HT-29 (cell line): ENCODE measurements at regions not wholly inside any gene's neighbourhood (a gene's known extent, or its start where the extent isn't known, plus 50 kb on each side); places are given as distances from the start of the nearest gene placed in this dataset.
A peak's percentile ranks its signal among the peaks of the same experiment; 100 is the strongest.

ENCODE experiments used
- DNase-seq: peaks from one replicate; pipeline ENCODE4 v3.0.0-alpha.2; 2015; ENCODE audit warnings: low spot score

DNA sequence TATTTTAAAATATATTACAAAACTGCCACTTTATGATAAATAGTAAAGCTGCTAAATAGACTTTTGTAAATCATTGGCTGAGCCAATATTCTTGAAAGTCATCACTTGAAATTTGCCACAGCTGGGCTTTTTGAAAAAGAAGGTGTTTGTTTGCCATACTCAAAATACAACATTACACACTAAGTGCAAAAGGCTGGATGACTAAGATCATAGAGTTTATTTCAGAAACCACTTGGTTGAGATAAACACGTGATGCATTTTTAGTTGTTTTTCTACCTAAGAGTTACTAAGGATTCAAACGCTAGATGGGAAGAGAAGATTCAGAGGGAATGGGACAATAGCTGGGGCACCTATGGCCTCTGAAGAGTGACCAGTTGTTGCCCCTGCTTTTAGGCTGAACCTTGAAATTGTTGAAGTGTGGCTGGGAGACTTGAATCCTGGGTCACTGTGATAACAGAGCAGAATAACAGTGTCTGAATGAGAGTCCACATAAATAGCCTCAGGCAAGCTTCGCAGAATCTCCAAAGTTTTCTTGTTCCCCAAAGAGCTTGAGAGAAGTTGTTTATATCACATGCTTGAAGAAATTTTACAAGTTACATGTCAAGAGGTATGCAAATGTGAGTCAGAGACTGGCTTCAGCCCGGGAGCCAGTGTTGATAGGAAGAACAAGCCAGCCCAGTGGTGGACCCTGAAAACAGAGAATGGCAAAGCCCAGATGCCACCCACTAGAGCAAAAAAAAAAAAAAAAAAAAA lies 409.8 kb downstream of the GPD2 start:
- DNase-seq, result no peak

DNA sequence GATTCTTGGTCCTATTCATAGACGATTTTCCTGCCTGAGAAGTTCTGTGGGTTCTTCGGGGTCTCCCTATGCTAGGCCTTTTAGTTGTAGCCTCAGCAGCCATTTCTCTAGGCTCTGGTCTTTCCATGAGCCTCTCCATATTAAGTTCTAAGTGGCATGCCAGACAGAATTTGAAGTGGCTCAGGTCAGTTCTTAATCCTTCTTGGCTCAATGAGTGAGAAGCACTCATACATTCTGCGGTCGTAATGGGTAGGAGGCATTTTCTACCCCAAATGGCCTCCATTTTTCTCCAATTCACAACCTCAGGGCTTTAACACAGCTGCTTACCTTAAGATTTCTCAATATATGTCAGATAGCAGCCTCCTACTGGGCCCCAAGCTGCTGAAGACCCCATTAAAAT lies 405.3 kb upstream of the GALNT5 start:
- no peak for DNase-seq

DNA sequence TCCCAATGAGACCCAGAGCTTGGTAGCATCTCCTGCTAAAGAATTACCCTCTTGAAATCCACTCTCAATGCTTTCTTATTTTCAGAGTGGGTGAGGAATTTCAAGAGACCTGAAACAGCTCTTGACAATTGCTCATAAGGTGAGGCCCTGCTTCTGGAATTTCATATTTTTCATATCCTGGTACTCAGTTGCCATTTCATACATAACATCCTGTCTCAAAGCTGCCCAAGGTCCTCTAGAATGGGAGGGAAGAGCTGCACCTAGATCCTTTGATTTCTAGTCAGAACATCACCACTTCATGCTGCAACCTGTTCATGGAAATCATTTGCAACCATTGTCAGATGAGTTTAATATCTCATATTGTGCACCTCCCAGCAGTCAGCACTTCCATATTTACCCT lies 404.8 kb upstream of the GALNT5 start:
- no peak for DNase-seq

DNA sequence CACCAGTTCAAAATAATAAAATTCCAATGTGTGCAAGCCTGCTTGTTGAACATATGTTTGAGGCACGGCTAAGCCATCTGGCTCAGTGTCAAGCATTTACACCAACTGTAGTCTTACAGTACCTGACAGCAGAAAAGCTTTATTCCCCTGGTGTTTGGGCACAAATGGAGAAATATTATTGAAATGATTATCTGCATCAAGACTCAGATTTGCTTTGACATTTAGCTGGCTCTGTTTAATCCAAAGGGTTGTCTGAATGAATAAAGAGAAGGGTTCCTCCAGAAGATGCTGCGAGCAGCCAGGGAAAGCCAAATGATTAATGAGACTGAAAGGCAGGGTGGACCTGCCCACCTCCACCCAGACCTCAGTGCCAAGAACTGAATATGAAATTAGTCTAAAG lies 393.2 kb upstream of the GALNT5 start:
- DNase-seq, result no peak

DNA sequence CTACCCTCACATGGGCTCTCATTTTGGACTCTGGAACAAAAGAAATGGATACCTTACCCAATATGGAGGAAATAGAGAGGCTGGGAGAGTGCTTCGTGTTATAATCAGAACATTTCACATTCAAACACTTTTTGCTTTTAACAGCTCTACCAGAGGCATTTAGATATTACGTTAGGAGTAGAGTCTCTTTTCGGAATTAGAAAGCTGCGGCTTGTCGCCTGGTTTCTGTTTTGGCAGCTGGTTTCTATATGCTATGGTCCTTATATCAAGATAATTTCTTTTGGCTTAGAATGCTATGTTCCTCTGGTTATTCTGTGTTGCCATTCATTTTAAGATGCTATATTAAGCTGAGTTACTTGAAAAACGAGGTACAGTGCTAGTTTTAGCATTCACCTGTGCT lies 392.8 kb upstream of the GALNT5 start:
- no peak for DNase-seq

DNA sequence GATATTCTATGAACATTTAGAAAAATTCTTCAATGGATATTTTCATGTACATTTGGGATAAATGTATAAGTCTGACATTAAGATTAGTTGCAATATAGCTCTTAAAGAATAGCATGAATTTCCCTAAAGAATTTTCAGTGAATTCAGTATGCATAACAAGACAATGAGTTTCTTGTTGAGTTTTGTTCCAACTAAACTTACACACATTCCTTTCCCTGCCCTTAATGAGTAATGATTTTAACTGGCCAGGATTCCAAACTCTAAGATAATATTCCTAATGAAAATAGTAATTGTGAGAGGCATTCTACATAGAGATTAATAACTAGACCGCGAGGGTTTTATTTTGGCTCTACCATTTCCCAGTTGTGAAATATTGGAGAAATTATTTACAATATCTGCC lies 390.3 kb upstream of the GALNT5 start:
- no peak for DNase-seq

DNA sequence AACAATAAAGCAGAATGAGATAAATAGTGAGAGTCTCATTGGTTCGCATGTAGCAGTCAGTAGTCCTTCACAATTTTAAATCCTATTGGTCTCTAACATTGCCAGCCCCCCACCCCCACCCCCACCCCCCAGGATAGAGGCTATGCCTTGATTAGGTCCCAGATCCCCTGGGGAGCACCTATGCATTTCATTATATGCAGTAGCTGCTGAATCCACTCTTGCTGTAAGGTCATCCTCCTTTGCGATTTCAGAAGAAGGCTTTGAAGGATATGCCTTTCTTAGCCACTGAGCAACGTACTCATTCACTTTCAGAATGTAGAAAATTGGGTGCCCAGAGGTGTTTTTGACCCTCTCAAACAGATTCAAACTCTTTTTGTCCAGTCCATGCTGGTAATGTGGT lies 382.8 kb upstream of the GALNT5 start:
- DNase-seq, result no peak

DNA sequence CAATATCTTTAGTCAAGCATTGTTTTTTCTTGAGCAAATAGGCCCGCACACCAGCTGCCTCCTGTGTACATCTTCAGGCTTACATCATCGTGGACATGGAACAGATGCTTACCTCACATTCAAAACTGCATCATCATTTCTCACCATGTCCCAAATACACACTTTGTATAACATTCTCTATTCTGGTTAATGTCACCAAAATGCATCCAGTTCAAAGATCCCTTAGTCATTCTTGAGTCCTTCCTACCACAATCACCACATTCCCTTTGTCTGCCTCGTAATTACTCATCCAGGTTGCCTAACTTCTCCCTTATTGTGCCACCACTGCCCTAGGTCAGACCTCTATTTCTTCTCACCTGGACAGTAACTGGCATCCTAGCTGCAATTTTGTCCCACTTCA lies 373.7 kb upstream of the GALNT5 start:
- DNase-seq, result peak; percentile 16

DNA sequence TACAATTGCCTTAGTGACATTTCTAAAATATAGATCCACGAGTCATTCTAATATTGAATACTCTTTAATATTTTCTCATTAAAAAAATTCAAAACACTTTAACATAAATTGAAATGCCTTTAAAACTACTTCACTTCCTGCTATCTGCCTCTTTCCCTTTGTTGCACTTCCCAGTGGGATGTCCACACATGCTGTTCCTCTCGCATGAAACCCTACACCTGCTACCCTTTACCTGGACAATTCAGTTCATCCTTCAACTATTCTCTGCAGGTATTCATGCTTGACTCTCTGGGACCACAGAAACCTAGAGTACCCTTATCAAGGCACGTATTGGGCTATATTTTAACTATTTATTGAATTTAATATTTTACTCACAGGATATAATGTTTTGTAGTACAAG lies 373.3 kb upstream of the GALNT5 start:
- no peak for DNase-seq

DNA sequence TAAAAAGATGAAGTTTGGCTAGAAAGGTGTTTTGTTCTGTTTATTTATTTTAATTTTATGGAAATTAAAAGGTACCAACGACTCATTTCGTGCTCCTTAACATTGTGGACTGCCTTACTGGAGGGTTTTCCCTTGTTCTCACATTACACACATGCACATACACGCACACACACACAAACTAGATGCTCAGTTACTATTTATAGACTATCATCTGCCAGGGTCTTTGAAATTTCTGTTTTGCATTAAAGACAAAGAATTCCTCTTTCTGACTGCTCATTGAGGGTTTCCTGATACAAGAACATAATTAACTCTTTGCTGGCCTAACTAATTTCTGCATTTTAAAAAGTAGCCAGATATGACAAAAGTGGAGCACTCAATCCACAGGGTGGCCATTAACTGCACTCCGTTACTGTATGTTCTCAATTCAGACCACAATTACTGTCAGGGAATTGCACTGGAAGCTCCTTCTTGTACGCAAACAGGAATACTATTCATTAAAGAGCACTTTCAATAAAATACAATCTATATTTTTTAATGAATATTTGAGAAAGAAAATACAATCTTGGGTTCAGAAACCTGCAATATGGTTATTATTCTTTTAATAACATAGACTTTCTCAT lies 366.9 kb upstream of the GALNT5 start:
- DNase-seq, result no peak

DNA sequence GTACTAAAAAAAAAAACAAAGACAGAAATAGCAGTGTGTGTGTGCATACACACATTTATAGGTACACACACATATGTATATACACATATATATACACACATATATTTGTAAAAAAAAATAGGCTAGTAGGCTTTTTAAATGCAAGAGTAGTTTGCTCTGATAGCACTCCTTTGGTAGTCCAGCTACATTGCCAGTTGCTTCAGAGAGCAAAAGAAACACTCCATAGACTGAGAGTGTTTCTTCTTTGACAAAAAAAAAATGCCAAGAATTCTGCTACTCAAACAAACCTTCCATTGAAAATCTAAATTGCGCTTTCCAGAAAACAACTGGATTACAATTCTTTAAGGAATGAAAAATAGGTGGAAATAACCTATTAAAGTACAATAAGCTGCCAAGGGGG lies 365.9 kb upstream of the GALNT5 start:
- DNase-seq, result no peak

DNA sequence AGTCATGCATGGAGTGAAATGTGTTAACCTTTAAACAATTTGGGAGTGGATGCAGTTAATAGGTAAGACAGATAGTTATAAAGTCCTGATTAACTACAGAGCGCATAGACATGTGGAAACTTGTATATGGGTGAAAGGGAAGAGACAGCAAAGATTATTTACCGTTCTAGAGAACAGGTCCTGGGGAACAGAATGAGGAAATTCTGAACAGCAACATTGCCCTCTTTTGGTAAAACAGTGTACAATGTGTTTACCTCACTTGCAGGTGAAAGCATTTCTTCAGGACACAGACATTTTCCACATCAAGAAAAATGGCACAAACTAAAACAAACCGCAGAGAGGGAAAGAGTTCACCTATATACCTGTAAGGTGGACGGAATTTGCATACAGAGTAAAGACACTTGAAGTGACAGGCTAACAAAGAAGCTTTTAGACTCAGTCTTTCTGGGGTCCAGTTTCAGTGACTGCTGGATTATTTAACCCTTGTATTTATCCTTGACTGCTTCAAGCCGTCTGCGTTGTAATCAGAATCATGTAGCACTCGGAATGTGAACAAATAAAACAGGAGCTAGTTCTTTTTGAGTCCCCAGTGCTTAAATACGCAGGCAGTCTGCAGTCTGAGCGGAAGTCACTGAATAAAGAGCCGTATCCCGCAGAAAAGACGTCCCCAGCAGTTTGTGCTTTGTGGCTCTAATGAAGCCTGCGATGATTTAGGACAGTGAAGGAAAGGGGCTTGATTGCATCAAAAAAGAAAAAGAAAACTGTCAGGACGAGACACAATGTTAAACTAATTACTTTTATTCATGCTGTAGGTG lies 364.8 kb upstream of the GALNT5 start:
- peak; percentile 91 for DNase-seq

DNA sequence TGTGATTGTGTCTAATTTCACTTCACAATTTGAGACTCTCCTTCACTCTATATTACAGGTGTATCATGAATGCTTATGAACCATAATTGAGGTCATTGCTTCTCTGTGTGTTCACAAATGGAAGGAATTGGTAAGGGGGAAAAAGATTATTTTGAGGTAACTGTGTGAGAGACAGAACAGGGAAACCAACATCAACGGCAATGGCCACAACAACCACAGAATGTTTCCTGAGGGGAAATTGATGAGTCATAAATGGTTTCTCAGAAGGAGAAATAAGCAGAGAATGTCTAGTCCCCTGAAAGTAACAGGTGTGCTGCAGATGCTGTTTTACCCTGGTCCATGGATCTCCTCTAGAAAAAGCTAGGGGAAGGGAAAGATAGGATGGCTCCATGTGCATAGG lies 361.2 kb upstream of the GALNT5 start:
- DNase-seq, result no peak

DNA sequence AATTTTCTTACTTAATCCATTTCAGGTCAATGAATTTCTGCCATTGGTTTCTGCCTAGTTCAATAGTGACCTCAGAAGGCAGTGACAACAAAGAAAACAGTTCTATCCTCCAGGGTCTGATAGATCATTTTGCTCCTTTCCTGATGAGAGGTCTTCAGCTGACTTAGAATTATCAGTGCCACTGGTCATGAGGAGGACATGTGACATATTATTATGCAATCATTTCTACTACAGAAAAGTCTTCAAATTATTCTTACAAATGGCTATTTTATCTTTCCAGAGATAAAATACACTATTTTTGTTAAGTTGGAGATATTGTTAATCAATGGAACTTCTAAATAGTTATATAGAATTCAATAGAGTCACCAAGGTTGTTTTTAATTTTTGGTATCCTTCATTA lies 360.0 kb upstream of the GALNT5 start:
- DNase-seq, result no peak

DNA sequence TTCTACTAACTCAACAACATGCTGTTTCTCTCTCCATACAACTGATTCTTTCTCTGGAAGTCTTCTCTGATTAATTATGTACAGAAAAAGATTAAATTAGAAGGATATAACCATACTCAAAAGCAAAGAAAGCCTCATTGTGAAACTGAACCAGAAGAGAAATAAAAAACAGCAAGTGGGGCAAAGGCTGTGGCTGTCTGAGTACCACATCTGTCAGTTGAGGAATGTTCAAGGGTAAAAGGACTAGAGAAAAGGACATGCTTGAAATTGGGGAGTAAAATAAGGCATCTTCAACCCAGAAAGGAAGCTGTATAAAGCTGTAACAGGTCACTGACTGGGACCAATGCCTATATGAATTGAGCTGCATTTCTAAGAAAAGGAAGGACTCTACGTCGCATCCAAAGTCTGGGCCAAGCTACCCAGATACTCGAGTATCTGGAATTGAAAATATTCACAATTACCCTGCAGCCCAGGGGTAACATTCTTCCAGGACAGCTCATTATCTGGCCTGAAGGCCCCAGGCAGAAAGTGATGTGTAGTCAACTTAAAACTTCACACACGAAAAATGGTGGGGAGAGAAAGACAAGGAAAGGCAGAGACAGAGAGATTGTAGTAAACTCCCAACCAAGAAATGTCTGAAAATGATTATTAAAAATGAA lies 356.0 kb upstream of the GALNT5 start:
- DNase-seq, result no peak

DNA sequence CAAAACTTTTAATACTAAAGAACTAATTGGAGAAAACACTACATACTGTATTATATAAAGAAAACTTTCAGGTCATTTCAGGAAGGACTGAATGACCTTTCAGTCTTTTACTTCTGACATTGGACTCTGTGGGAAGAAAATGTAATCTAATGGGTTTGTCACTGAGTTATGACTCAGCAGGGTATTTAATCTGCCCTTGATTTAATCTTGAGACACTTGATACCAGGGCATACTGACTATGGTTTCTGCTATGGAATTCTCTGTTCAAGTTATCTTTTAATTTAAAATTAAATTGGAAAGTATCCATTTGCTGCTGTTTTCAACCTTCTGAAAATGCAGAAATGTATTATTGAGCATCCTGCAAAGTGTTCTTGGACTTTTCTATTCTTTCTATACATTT lies 354.2 kb upstream of the GALNT5 start:
- DNase-seq, result no peak

DNA sequence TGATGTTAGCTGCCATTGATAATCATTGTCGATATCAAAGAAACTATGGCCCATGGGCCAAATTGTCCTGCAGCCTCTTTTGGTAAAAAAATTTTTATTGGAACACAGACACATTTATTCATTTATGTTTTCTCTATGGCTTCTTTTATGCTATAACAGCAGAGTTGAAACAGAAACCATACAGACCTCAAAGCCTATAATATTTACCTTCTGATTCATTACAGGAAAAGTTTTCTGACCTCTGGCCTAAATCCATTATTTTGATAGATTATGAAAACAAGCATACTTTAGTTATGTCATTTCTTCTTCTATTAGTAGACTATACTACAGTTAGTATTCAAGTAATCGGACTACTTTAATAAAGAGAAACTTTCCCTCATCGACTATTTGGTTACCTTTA lies 349.7 kb upstream of the GALNT5 start:
- DNase-seq, result peak; percentile 31

DNA sequence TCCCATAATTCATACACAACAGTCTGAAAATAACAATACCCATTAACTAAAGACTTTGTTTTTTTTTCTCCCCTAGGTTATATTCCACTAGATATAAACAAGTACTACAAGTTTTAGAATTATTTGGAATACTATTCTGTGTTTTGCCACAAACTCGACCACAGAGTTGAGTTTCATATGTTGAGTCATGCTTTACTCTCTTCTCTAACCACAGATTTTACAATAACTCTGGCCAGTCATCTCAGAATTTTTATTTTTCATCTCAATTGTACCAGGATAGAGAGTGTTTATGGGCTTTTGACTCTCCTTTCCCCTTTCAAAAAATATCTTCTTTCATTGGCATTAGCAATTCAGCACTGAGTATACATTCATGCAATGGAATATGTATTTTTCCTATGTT lies 348.7 kb upstream of the GALNT5 start:
- DNase-seq, result no peak

DNA sequence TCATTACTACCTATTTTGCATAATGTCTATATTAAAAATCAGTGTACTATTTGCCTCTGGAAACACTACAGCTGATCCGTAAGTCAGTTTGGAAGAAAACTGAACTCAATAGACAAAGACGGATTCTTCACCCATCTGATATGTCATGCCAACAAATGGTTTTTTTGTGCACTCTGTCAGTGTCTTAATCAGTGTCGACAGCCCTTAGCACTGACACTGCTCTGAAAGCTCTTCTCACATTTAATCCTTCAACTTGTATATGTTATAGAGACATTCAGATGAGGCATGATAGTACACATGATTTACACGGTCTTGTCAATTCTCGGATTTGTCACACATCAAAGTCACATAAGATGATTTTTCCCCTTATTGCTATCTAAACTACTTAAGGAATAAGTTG lies 347.5 kb upstream of the GALNT5 start:
- no peak for DNase-seq

DNA sequence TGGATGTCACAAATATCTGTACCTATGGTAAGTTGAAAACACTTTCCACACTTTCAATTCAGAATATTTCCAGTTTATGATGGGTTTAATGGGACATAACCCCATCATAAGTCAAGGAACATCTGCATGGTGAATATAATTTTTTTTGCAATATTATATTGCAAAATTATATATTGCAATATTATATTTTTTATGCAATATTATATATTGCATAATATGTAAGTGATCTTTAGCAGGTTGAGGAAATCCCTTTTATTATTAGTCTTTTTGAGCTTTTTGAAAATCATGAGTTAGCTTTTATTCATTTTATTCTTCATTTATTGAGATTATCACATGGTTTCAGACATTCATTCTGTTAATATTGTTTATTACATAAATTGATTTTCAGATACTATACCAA lies 342.2 kb upstream of the GALNT5 start:
- no peak for DNase-seq

DNA sequence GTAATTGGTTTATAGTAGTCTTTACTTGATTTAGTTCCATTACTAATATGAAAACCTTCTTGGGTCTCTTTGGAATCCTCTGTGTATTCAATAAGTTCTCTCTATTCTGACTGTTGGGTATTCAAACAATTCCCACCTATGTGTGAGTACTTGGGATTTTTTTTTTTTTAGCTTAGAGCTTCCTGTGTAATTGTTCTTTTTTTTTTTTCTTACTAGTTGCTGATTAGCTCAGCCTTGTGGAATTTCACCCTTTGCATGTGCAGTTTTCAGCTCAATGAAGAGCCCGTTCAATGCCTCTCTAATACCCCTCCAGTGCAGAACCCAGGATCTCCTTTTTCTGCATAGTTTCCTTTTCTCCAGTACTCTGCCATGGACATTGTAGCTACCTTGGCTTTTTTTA lies 339.1 kb upstream of the GALNT5 start:
- no peak for DNase-seq

DNA sequence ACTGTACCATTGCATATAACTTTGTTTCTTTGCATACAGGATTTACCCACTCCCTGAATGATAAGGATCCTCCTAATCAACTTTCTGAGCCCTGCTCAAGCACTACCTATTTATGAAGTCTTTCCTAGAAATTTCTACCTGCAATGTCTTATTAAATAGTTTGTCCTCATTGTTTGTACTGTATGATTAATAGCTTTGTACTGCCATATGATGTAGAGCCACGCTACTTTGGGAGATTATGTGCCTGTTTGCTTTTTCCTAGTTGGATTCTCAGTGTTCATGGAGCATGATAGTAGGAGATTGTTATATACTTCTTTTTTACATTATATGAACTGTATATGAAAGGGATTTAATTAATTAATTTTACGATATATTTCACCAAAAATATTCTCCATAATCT lies 327.1 kb upstream of the GALNT5 start:
- DNase-seq, result no peak
